GM23248 (cell line): ENCODE measurements at regions not wholly inside any gene's neighbourhood (a gene's known extent, or its start where the extent isn't known, plus 50 kb on each side); places are given as distances from the start of the nearest gene placed in this dataset.
A peak's percentile ranks its signal among the peaks of the same experiment; 100 is the strongest.

Source experiments
- DNase-seq: peaks from one replicate; pipeline ENCODE4 v3.0.0-alpha.2; 2015
- H2AFZ ChIP-seq: fragments of 200-600 bp; sonication (generic); 2 replicates; pipeline ENCODE4 v1.6.1; 2016; ENCODE audit warnings: antibody characterized with exemption
- H3F3A ChIP-seq: fragments of 200-600 bp; sonication (generic); 2 replicates; pipeline ENCODE4 v1.6.1; 2016; ENCODE audit warnings: mild to moderate bottlenecking, antibody characterized with exemption, mixed run types; ENCODE audit not compliant: insufficient read depth
- H3K27ac ChIP-seq: fragments of 200-600 bp; sonication (generic); 2 replicates; pipeline ENCODE4 v1.5.1; 2016; ENCODE audit warnings: mild to moderate bottlenecking
- H3K27me3 ChIP-seq: fragments of 200-600 bp; sonication (generic); replicated peaks from 2 replicates; pipeline ENCODE4 v1.6.1; 2016; ENCODE audit warnings: mild to moderate bottlenecking; ENCODE audit not compliant: insufficient read depth
- H3K36me3 ChIP-seq: fragments of 200-600 bp; sonication (generic); 2 replicates; pipeline ENCODE4 v1.6.1; 2016; ENCODE audit warnings: low read depth, mild to moderate bottlenecking
- H3K4me1 ChIP-seq: fragments of 200-600 bp; sonication (generic); 2 replicates; pipeline ENCODE4 v1.6.1; 2016; ENCODE audit warnings: mild to moderate bottlenecking; ENCODE audit not compliant: insufficient read depth
- H3K4me2 ChIP-seq: fragments of 200-600 bp; sonication (generic); one replicate; pipeline ENCODE4 v1.6.1; 2016; ENCODE audit warnings: mild to moderate bottlenecking; ENCODE audit not compliant: unreplicated experiment
- H3K4me3 ChIP-seq: fragments of 200-600 bp; sonication (generic); 2 replicates; pipeline ENCODE4 v1.5.1; 2016; ENCODE audit warnings: mild to moderate bottlenecking
- H3K79me2 ChIP-seq: fragments of 200-600 bp; sonication (generic); 2 replicates; pipeline ENCODE4 v1.6.1; 2016; ENCODE audit warnings: mild to moderate bottlenecking; ENCODE audit not compliant: insufficient read depth
- H3K9ac ChIP-seq: fragments of 200-600 bp; sonication (generic); 2 replicates; pipeline ENCODE4 v1.6.1; 2016; ENCODE audit warnings: mild to moderate bottlenecking
- H3K9me2 ChIP-seq: fragments of 200-600 bp; sonication (generic); 2 replicates; pipeline ENCODE4 v1.6.1; 2016; ENCODE audit warnings: mixed run types, mild to moderate bottlenecking, moderate library complexity; ENCODE audit not compliant: insufficient read depth
- H3K9me3 ChIP-seq: fragments of 200-600 bp; sonication (generic); one replicate; pipeline ENCODE4 v1.6.1; 2017; ENCODE audit warnings: low read depth
- H4K20me1 ChIP-seq: fragments of 200-600 bp; sonication (generic); 2 replicates; pipeline ENCODE4 v1.6.0; 2016; ENCODE audit not compliant: insufficient read depth
- EZH2 ChIP-seq: fragments of 200-600 bp; sonication (generic); IDR thresholded peaks from 2 replicates; pipeline ENCODE4 v1.6.1; 2018; ENCODE audit warnings: antibody characterized with exemption, mild to moderate bottlenecking; ENCODE audit not compliant: insufficient read depth, poor library complexity, severe bottlenecking
- EZH2phosphoT487 ChIP-seq: fragments of 200-600 bp; sonication (generic); IDR thresholded peaks from 2 replicates; pipeline ENCODE4 v1.6.1; 2018; ENCODE audit warnings: antibody characterized with exemption, moderate library complexity, mild to moderate bottlenecking, low read depth; ENCODE audit not compliant: insufficient read depth
- WGBS, 2 experiments: methylation state at CpG; one replicate each; pipeline ENCODE4 v1.1.6; 2015 to 2017; ENCODE audit warnings: low lambda C conversion rate in 2 of 2, low coverage in 1 of 2; ENCODE audit errors: missing lambda C conversion rate in 2 of 2; 5-methylcytosine and 5-hydroxymethylcytosine counted together
- in situ Hi-C: fragments of 300-500 bp; cut with MboI; formaldehyde crosslinking; loops from 2 replicates; pipeline ENCODE4 v1.15.0; 2020

GRCh38 chr5:92467695-92468094 lies 1084.6 kb upstream of the ARRDC3 start:
- Histone ChIP-seq H2AFZ (no peak overlapping the region; the same call in 1 of the 2 replicates), H3F3A (no peaks in the 10 kb centered on the region), H3K9ac (no peak overlapping the region), H3K27ac (no peak overlapping the region), H3K4me2 (no peak overlapping the region), H3K79me2 (no peaks in the 10 kb centered on the region), H3K9me3 (no peaks in the 10 kb centered on the region), H3K36me3 (no peaks in the 10 kb centered on the region), H4K20me1 (no peaks in the 10 kb centered on the region), H3K9me2 (no peaks in the 10 kb centered on the region), H3K27me3 (no peaks in the 10 kb centered on the region), H3K4me1 (no peaks in the 10 kb centered on the region), H3K4me3 (no peak overlapping the region)
- no peak for DNase-seq
- WGBS, 2 experiments = 52 to 55% methylated on average over 3 of the region's 3 CpGs
- TF ChIP-seq EZH2phosphoT487 (no peak), EZH2 (no peak)
- in situ Hi-C loops = no loop called here

- 26 to 33% methylated on average over 2 of the region's 2 CpGs for WGBS, 2 experiments
- DNase-seq = no peak
- H3K36me3 ChIP-seq = no peaks in the 10 kb centered on the region
- H3K27me3 ChIP-seq = no peaks in the 10 kb centered on the region
- H4K20me1 ChIP-seq = no peaks in the 10 kb centered on the region
- no peaks in the 10 kb centered on the region for H3K4me1 ChIP-seq
- no peaks in the 10 kb centered on the region for H3K79me2 ChIP-seq
- in situ Hi-C loops = no loop called here
- H3K9me3 ChIP-seq = no peaks in the 10 kb centered on the region
- no peak overlapping the region for H3K27ac ChIP-seq
- H3K9me2 ChIP-seq = no peaks in the 10 kb centered on the region
- TF ChIP-seq EZH2 = no peak
- no peak for TF ChIP-seq EZH2phosphoT487
- H2AFZ ChIP-seq = 0 out of 2 replicates have a peak overlapping the region, but pooled peaks have one; percentile 15
- H3K4me3 ChIP-seq = no peak overlapping the region
- no peak overlapping the region for H3K9ac ChIP-seq
- H3F3A ChIP-seq = no peaks in the 10 kb centered on the region
- no peak overlapping the region for H3K4me2 ChIP-seq
These were observed 1077.4 kb upstream of the ARRDC3 start for GRCh38 chr5:92460505-92460904.

- TF ChIP-seq EZH2 (no peak), EZH2phosphoT487 (no peak)
- Histone ChIP-seq H2AFZ (0 out of 2 replicates have a peak overlapping the region, but pooled peaks have one; percentile 15), H4K20me1 (no peaks in the 10 kb centered on the region), H3K4me1 (no peaks in the 10 kb centered on the region), H3K27me3 (no peaks in the 10 kb centered on the region), H3K27ac (no peak overlapping the region), H3K9ac (no peak overlapping the region), H3K9me2 (no peaks in the 10 kb centered on the region), H3K4me2 (no peak overlapping the region), H3K9me3 (no peaks in the 10 kb centered on the region), H3K36me3 (no peaks in the 10 kb centered on the region), H3F3A (no peaks in the 10 kb centered on the region), H3K79me2 (no peaks in the 10 kb centered on the region), H3K4me3 (no peak overlapping the region)
- in situ Hi-C loops = no loop called here
- WGBS, 2 experiments = 14 to 16% methylated on average over 1 of the region's 1 CpG
- DNase-seq = no peak
These were observed 1076.5 kb upstream of the ARRDC3 start for GRCh38 chr5:92459654-92460053.

GRCh38 chr5:92455011-92455410 lies 1071.9 kb upstream of the ARRDC3 start:
- Histone ChIP-seq H3K9me3 (no peaks in the 10 kb centered on the region), H3K79me2 (no peaks in the 10 kb centered on the region), H3K36me3 (no peaks in the 10 kb centered on the region), H2AFZ (peak overlapping the region; percentile 70), H3K27ac (no peak overlapping the region), H3K4me2 (no peak overlapping the region), H3K9me2 (no peaks in the 10 kb centered on the region), H3K9ac (no peak overlapping the region), H3F3A (no peaks in the 10 kb centered on the region), H3K27me3 (no peaks in the 10 kb centered on the region), H3K4me1 (no peaks in the 10 kb centered on the region), H4K20me1 (no peaks in the 10 kb centered on the region), H3K4me3 (no peak overlapping the region)
- TF ChIP-seq EZH2phosphoT487 (no peak), EZH2 (no peak)
- in situ Hi-C loops = no loop called here
- DNase-seq = no peak
- WGBS, 2 experiments = 20 to 26% methylated on average over 3 of the region's 3 CpGs

- 32 to 34% methylated on average over 2 of the region's 2 CpGs for WGBS, 2 experiments
These were observed 1061.8 kb upstream of the ARRDC3 start for GRCh38 chr5:92444888-92445287.

More at GRCh38 chr5:92444888-92445287, 1061.8 kb upstream of the ARRDC3 start:
- H3K9ac ChIP-seq = no peak overlapping the region
- H3K9me3 ChIP-seq = no peaks in the 10 kb centered on the region
- H2AFZ ChIP-seq = peak overlapping the region; percentile 57
- no peaks in the 10 kb centered on the region for H3K9me2 ChIP-seq
- H3F3A ChIP-seq = no peaks in the 10 kb centered on the region
- in situ Hi-C loops = no loop called here
- TF ChIP-seq EZH2phosphoT487 = no peak
- TF ChIP-seq EZH2 = no peak
- no peaks in the 10 kb centered on the region for H3K36me3 ChIP-seq
- no peak overlapping the region for H3K27ac ChIP-seq
- no peaks in the 10 kb centered on the region for H3K27me3 ChIP-seq
- no peaks in the 10 kb centered on the region for H4K20me1 ChIP-seq
- H3K4me3 ChIP-seq = no peak overlapping the region
- DNase-seq = no peak
- no peaks in the 10 kb centered on the region for H3K79me2 ChIP-seq
- no peak overlapping the region for H3K4me2 ChIP-seq
- no peaks in the 10 kb centered on the region for H3K4me1 ChIP-seq
